Esophagus squamous epithelium (tissue), 5 donors: ENCODE measurements at regions not wholly inside any gene's neighbourhood (a gene's known extent, or its start where the extent isn't known, plus 50 kb on each side); places are given as distances from the start of the nearest gene placed in this dataset.

Source experiments
- DNase-seq: peaks from one replicate; lab custom pipeline; 2025; lab: John Stamatoyannopoulos, UW
- H3K27ac ChIP-seq, 4 donors: fragments of 200-600 bp; sonication (generic); one replicate each; pipeline ENCODE4 v1.5.1; 2016 to 2019; ENCODE audit warnings: mild to moderate bottlenecking in 1 of 4
- H3K27me3 ChIP-seq, 4 donors: fragments of 200-600 bp; sonication (generic); 1 replicate in 3 of 4; 2 replicates in 1 of 4; pipeline versions ENCODE4 v1.5.1 to v1.6.0; 2017 to 2021; ENCODE audit warnings: antibody characterized with exemption in 1 of 4
- H3K36me3 ChIP-seq, 3 donors: fragments of 200-600 bp; sonication (generic); one replicate each; pipeline ENCODE4 v1.5.1; 2016 to 2019
- H3K4me1 ChIP-seq, 3 donors: fragments of 200-600 bp; sonication (generic); one replicate each; pipeline ENCODE4 v1.5.1; 2017 to 2019
- H3K4me3 ChIP-seq, 4 donors: fragments of 200-600 bp; sonication (generic); 1 replicate in 3 of 4; 2 replicates in 1 of 4; pipeline ENCODE4 v1.5.1; 2016 to 2019; ENCODE audit warnings: mild to moderate bottlenecking in 2 of 4, moderate library complexity in 1 of 4
- H3K9me3 ChIP-seq, 3 donors: fragments of 200-600 bp; sonication (generic); one replicate each; pipeline ENCODE4 v1.5.1; 2016 to 2019
- CTCF ChIP-seq, 6 experiments: fragments of 450-650 bp in 4 of 6; fragments of 200-600 bp in 2 of 6; sonication (generic) in 2 of 6; IDR thresholded peaks; one replicate each; pipeline ENCODE4 v1.5.1; 2016 to 2019; ENCODE audit warnings: antibody characterized with exemption in 6 of 6, mild to moderate bottlenecking in 4 of 6, moderate library complexity in 4 of 6
- POLR2A ChIP-seq, 4 donors: fragments of 450-650 bp; IDR thresholded peaks; one replicate each; pipeline ENCODE4 v1.6.1; 2017; ENCODE audit warnings: antibody characterized with exemption in 4 of 4, mild to moderate bottlenecking in 4 of 4, moderate library complexity in 3 of 4
- WGBS, 2 donors: methylation state at CpG; one replicate each; pipeline ENCODE4 v1.1.5; 2018; 5-methylcytosine and 5-hydroxymethylcytosine counted together
- intact Hi-C: fragments of 100-400 bp; cut with DNase I; formaldehyde crosslinking; loops from one replicate; pipeline ENCODE4 v1.15.0; 2022
- donor health status: DM: yes; HTN: yes; CAD: no.

DNA sequence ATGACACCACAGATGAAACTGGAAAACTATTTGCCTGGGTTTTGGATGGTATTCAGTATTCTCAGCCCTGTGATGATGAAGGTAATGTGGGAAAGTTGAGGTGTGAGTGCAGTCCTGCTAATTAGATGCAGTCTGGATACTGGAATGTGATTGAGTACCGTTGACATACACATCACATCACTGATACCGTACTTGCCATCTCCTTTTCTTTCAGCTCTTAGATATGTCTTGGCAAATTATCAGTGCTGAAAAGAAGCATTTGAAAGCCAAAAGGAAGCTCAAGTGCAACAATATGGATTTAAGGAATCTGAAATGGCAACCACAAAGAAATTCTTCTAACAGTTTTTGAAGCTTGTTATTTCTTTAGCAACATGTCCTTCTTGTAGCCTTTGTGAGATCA lies 381.4 kb upstream of the TGFBR2 start:
- Histone ChIP-seq H3K4me3 (no peak overlapping the region), H3K4me1 (peaks cover 0 to 6% (median 5%) of the 10 kb centered on the region in 3 donors), H3K9me3 (no peaks in the 10 kb centered on the region), H3K27ac (no peak overlapping the region), H3K36me3 (no peaks in the 10 kb centered on the region), H3K27me3 (no peaks in the 10 kb centered on the region)
- DNase-seq = no peak
- TF ChIP-seq POLR2A (IDR thresholded peaks at IDR 0.05) (no peak), CTCF (IDR thresholded peaks at IDR 0.05) (no peak)
- 77 to 84% methylated on average over 2 of the region's 2 CpGs for whole genome bisulfite sequencing, 2 donors
- intact Hi-C loops = no loop called here

- no peaks in the 10 kb centered on the region for H3K36me3 ChIP-seq
- WGBS, 2 donors = 84 to 88% methylated on average over 7 of the region's 7 CpGs
- H3K27me3 ChIP-seq = no peaks in the 10 kb centered on the region
- intact Hi-C loops = no loop called here
- H3K4me3 ChIP-seq = no peak overlapping the region
- H3K27ac ChIP-seq = no peak overlapping the region
- no peaks in the 10 kb centered on the region for H3K9me3 ChIP-seq
- TF ChIP-seq POLR2A (IDR thresholded peaks at IDR 0.05) (no peak), CTCF (IDR thresholded peaks at IDR 0.05) (no peak)
- DNase-seq = no peak
- H3K4me1 ChIP-seq = peaks cover 0 to 11% (median 5%) of the 10 kb centered on the region in 3 donors
Measured at GRCh38 chr3:30226601-30227151, 379.7 kb upstream of the TGFBR2 start.

GRCh38 chr3:30227571-30228301 lies 378.7 kb upstream of the TGFBR2 start:
- TF ChIP-seq POLR2A (IDR thresholded peaks at IDR 0.05) (no peak), CTCF (IDR thresholded peaks at IDR 0.05) (no peak)
- Histone ChIP-seq H3K27ac (peak overlapping the region in 2 of 4 donors; percentile 17 to 45), H3K9me3 (no peaks in the 10 kb centered on the region), H3K27me3 (no peaks in the 10 kb centered on the region), H3K36me3 (no peaks in the 10 kb centered on the region), H3K4me1 (peaks cover 0 to 19% (median 5%) of the 10 kb centered on the region in 3 donors), H3K4me3 (no peak overlapping the region)
- intact Hi-C loops = no loop called here
- WGBS, 2 donors = 11% methylated on average over 2 of the region's 2 CpGs
- DNase-seq = no peak

- TF ChIP-seq POLR2A (IDR thresholded peaks at IDR 0.05) = no peak
- no peak for TF ChIP-seq CTCF (IDR thresholded peaks at IDR 0.05)
- Histone ChIP-seq H3K27ac (peak overlapping the region in 2 of 4 donors; percentile 17 to 22), H3K27me3 (no peaks in the 10 kb centered on the region), H3K4me1 (peaks cover 0 to 19% (median 5%) of the 10 kb centered on the region in 3 donors), H3K4me3 (no peak overlapping the region), H3K36me3 (no peaks in the 10 kb centered on the region), H3K9me3 (no peaks in the 10 kb centered on the region)
- no peak for DNase-seq
- WGBS, 2 donors = 92 to 100% methylated on average over 2 of the region's 2 CpGs
- intact Hi-C loops = no loop called here
Measured at GRCh38 chr3:30228302-30228631, 378.1 kb upstream of the TGFBR2 start.

DNA sequence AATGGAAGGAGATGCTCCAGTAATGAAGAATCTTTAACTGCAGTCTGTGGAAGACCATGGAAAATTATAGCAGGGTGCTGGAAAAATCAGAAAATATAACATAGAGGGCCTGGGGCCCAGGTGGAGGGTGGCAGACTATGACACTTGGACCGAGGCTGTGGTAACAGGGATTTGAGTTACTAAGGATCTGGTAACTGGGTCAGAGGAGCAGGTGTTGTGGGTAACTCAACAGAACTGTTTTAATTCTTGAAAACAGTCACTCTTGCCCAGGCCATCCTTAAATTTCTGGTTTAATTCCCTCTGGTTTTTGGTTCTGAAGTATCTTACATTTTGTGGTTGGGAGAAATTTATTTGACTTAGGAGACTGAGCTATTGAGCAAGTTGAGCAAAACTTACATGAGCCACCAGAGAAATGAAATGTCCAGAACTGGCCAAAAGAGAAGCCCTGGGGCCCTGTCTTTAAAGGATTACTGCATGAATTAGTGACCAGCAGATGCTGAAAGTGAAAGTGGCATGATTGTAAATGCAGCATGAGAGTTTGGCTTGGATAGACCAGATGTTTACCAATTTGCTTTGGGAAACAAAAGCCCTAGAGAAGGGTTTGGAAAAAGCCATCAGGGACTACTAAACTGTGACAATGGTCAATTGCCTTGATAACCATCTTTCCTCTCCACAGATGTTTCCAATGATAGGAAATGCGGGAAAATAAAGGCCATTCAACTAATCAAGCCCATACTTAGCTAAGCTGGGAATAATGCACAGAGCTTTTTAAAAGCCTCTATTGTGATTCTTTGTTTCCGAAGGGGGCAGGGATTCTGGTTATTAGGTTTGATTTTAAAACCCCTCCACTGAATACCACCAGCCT lies 374.9 kb upstream of the TGFBR2 start:
- H3K9me3 ChIP-seq = no peaks in the 10 kb centered on the region
- TF ChIP-seq POLR2A (IDR thresholded peaks at IDR 0.05) (no peak), CTCF (IDR thresholded peaks at IDR 0.05) (no peak)
- no peak for DNase-seq
- H3K36me3 ChIP-seq = no peaks in the 10 kb centered on the region
- WGBS, 2 donors = 79 to 80% methylated on average over 3 of the region's 3 CpGs
- H3K4me3 ChIP-seq = no peak overlapping the region
- intact Hi-C loops = no loop called here
- H3K27ac ChIP-seq = peak overlapping the region in 3 of 4 donors; percentile 40 to 56 (median 52)
- peaks cover 0 to 22% (median 5%) of the 10 kb centered on the region in 3 donors for H3K4me1 ChIP-seq
- no peaks in the 10 kb centered on the region for H3K27me3 ChIP-seq
